ENCODE measurements at regions not wholly inside any gene's neighbourhood (a gene's known extent, or its start where the extent isn't known, plus 50 kb on each side); places are given as distances from the start of the nearest gene placed in this dataset.

GRCh38 chr5:96035796-96036195 lies 74.1 kb upstream of the ELL2 start:
- no peak for DNase-seq (ENCODE audit: low read depth, low spot score)

GRCh38 chr5:96033116-96033515 lies 71.5 kb upstream of the ELL2 start:
- no peak for DNase-seq (ENCODE audit: low read depth, low spot score)

DNA sequence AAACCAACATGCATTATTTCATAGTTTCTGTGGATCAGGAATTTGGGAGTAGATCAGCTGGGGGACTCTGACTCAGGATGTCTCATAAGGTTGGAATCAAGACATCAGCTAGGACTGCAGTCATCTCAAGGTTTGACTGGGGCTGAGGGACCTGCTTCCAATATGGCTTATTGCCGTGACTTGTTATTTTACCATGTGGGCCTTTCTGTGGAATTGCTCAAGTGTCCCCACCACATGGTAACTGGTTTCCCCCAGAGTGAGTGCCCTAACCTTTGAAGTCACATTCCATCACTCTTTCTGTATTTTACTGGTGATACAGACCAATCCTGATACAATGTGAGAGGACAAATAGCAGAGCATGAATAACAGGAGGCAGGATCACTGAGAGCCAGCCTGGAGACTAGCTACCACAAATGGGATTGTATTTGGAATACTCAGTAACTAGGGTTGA lies 70.2 kb upstream of the ELL2 start:
- DNase-seq (ENCODE audit: low read depth, low spot score) = no peak

GRCh38 chr5:96031180-96031579 lies 69.5 kb upstream of the ELL2 start:
- DNase-seq (ENCODE audit: low read depth, low spot score) = no peak

DNA sequence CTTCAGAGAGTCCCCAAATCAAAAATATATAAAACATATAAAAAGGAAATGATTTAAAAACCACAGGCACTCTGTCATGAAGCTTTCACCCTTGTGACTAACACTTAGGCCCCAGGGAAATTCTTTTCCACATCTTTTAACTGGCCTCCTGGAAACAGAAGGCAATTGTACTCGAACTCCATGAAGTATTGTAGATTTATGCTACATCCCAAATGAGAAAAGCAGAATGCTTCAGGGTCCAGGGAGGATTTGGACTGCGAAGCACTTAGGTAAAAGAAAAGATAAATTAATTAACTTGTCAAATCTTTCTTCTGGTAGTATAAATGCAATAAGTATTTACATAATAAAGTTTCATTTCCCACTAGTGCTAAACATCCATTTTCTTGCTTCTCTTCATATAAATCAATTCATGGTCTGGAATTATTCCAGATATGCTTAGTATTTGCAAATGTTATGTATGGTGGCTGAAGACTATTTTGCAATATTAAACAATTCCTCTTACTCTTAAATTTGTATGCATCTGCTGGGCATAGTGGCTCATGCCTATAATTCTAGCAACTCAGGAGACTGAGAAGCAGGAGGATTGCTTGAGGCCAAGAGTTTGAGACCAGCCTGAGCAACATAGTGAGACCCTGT lies 64.9 kb upstream of the ELL2 start:
- DNase-seq (ENCODE audit: low read depth, low spot score) = no peak

DNA sequence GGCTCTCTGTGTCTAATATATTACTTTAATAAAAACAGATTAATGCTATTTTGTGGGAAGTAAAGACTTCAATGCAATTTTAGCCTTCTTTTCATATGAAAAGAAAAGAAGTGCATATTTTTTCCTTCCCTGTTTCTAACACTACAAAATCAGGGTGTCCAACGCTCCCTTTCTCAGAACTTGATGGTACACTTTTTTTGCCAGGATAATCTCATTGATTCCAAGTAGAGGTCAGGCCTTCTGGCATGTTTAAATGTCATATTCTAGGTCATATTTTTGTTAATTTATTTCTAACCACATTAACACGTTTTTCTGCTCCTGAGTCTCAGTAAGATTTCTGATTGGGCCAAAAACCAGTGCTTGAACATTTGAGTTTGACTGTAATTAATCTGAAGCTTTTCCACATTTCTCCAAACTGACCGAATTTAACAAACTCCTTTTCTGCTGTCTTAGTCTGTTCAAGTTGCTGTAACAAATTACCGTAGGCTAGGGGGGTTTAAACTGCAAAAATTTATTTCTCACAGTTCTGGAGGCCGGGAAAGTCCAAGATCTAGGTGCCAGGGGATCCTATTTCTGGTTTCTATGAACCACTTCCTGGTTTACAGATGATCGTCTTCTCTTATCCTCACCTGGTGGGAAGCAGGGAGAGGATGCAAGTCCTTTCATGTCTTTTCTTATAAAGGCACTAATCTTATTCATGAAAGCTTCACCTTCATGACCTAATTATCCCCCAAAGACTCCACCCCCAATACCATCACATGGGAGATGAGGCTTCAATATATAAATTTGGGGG lies 63.2 kb upstream of the ELL2 start:
- no peak for DNase-seq (ENCODE audit: low read depth, low spot score)

DNA sequence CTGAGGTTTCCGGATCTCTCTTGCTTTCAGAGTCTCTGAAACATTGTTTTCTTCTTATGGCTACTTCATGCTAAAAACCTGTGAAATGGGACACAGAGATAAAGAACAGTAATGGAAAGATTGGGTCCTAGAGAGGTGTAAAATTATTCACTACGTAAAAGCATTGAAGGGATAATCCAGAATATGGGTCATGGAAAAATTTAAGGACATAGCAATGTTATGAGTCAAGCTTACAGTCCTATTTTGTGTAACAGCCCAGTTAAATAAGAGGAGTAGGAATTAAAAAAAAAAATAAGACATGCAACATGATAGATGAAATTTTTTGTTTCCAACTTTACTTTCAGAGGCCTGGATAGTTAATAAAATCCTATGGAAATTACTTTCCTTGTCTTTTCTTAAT lies 61.9 kb upstream of the ELL2 start:
- no peak for DNase-seq (ENCODE audit: low read depth, low spot score)

DNA sequence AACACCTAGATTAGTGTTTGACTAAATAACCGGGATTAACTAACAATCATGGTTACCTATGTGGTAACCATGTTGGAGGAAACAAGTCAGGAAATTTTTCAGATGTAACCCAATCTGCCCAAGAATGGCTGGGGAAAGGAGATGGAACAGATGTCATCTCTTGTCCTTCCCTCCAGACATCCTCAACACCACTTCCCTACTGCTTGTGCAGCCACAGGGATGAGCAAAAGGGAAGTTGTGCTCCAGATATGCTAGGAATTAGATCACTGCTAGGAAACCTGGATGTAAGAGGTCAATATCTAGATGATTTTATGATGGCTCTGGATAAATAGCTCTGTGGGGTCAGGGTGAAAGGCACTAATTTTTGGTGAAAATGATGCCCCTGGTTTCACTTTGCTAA lies 61.3 kb upstream of the ELL2 start:
- DNase-seq (ENCODE audit: low read depth, low spot score) = no peak

DNA sequence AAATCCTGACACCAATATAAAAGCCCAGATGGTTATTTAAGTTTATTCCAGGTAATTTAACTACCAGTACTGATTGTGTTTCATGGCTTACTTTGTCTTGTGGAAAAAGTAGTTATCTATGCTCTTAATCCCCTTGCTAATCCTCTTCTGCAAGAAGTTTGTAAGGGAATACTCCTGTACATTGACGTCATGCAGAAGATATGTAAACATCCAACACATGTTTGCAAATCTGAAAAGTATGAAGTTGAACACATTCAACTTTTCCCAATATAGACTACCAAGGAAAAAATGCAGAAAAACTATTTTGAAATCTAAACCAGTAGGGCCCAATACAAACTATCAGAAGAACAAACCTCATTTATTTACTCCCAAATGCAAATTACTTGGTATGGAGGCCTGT lies 56.3 kb upstream of the ELL2 start:
- no peak for DNase-seq (ENCODE audit: low read depth, low spot score)

DNA sequence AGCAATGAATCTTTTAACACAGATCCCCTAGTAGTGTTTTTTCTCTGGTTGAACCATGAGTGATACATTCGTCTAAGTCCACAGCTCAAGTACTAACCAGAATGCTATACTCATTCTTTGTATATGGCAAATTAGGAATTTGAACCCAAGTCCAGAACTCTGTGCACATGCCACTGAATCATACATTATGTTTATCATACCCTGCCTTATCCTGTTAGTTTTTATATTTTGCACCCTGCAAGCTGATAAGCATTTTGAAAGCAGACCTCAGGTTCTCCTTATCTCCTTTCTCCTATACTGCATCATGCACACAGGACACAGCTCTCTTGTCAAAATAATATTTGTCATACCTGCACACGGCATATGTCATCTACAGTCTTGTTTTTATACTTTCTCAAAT lies 54.6 kb upstream of the ELL2 start:
- DNase-seq (ENCODE audit: low read depth, low spot score) = no peak

- DNase-seq (ENCODE audit: low read depth, low spot score) = no peak
These were observed 54.1 kb upstream of the ELL2 start for GRCh38 chr5:96015709-96016108.

GRCh38 chr5:96014395-96014794 lies 52.7 kb upstream of the ELL2 start:
- no peak for DNase-seq (ENCODE audit: low read depth, low spot score)

DNA sequence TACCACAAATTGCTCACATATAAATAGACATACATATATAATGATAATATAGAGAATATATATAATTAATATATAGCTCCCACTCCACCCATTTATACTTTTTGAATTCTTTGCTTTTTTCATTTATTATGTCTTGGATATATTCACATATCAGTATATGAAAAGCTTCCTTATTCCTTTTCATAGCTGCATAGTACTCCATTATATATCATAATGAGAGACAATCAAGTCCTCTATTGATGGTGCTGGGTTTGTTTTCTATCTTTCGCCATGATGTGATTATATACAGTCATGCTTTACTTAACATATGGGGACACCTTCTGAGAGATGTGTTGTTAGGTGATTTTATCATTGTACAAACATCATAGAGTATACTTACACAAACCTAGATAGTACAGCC lies 51.6 kb upstream of the ELL2 start:
- no peak for DNase-seq (ENCODE audit: low read depth, low spot score)

DNA sequence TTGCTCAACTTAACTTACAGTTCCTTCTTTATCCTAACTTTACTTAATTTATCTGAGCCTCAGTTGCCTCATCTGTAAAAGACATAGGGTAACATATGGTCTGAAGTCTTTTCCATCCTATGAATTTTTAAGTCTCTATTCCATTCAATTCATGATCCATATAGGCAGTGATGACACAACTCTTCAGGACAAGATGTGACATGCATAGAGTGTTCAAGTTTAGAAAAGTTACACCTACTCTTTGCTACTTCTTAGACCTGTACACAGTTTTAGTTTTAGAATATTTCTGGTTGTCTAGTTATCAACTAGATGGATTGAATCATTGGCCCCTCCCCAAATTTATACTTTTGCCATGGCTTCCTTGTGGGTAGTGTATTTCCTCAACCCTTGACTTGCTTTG lies 50.7 kb upstream of the ELL2 start:
- DNase-seq (ENCODE audit: low read depth, low spot score) = no peak
